Activated T-cell treated with anti-CD3 and anti-CD28 coated beads for 24 hours (primary cell): ENCODE measurements at regions not wholly inside any gene's neighbourhood (a gene's known extent, or its start where the extent isn't known, plus 50 kb on each side); places are given as distances from the start of the nearest gene placed in this dataset.

Source experiments
- DNase-seq: peaks from one replicate; pipeline ENCODE4 v3.0.0-alpha.2; 2020; ENCODE audit warnings: low read depth

GRCh38 chr2:221051162-221051561 lies 520.9 kb downstream of the EPHA4 start:
- no peak for DNase-seq

- DNase-seq: no peak
Observed at GRCh38 chr2:221060376-221060775, 511.7 kb downstream of the EPHA4 start.

GRCh38 chr2:221063568-221063967 lies 508.5 kb downstream of the EPHA4 start:
- DNase-seq: no peak

- no peak for DNase-seq
Observed at GRCh38 chr2:221064058-221064854, 507.8 kb downstream of the EPHA4 start.

GRCh38 chr2:221064880-221065279 lies 507.2 kb downstream of the EPHA4 start:
- no peak for DNase-seq

GRCh38 chr2:221068123-221068522 lies 504.0 kb downstream of the EPHA4 start:
- no peak for DNase-seq

- no peak for DNase-seq
Observed at GRCh38 chr2:221070106-221070505, 502.0 kb downstream of the EPHA4 start.

- DNase-seq: no peak
Observed at GRCh38 chr2:221073326-221074049, 498.6 kb downstream of the EPHA4 start.

- no peak for DNase-seq
Observed at GRCh38 chr2:221074238-221074637, 497.9 kb downstream of the EPHA4 start.

GRCh38 chr2:221075203-221075602 lies 496.9 kb downstream of the EPHA4 start:
- no peak for DNase-seq

GRCh38 chr2:221077251-221077650 lies 494.9 kb downstream of the EPHA4 start:
- no peak for DNase-seq

- DNase-seq: no peak
Observed at GRCh38 chr2:221077799-221078198, 494.3 kb downstream of the EPHA4 start.

GRCh38 chr2:221085341-221085900 lies 486.7 kb downstream of the EPHA4 start:
- DNase-seq: no peak

GRCh38 chr2:221085936-221086335 lies 486.2 kb downstream of the EPHA4 start:
- no peak for DNase-seq

GRCh38 chr2:221087779-221088178 lies 484.3 kb downstream of the EPHA4 start:
- no peak for DNase-seq

- DNase-seq: no peak
Observed at GRCh38 chr2:221088506-221088905, 483.6 kb downstream of the EPHA4 start.

- no peak for DNase-seq
Observed at GRCh38 chr2:221095356-221095755, 476.7 kb downstream of the EPHA4 start.

- no peak for DNase-seq
Observed at GRCh38 chr2:221096706-221097567, 475.2 kb downstream of the EPHA4 start.

- no peak for DNase-seq
Observed at GRCh38 chr2:221097568-221097915, 474.6 kb downstream of the EPHA4 start.

- DNase-seq: no peak
Observed at GRCh38 chr2:221097949-221098348, 474.2 kb downstream of the EPHA4 start.

GRCh38 chr2:221100467-221101089 lies 471.5 kb downstream of the EPHA4 start:
- no peak for DNase-seq
